Colonic mucosa (tissue), 4 donors: ENCODE measurements at regions not wholly inside any gene's neighbourhood (a gene's known extent, or its start where the extent isn't known, plus 50 kb on each side); places are given as distances from the start of the nearest gene placed in this dataset.

ENCODE experiments used
- DNase-seq: peaks from one replicate; pipeline ENCODE4 v3.0.0-alpha.2; 2020
- H3K27ac ChIP-seq: fragments of 200-600 bp; one replicate; pipeline ENCODE4 v1.8.0; 2021
- H3K27me3 ChIP-seq: fragments of 200-600 bp; one replicate; pipeline ENCODE4 v1.8.0; 2021
- H3K36me3 ChIP-seq: fragments of 200-600 bp; one replicate; pipeline ENCODE4 v1.8.0; 2021
- H3K4me1 ChIP-seq: fragments of 200-600 bp; one replicate; pipeline ENCODE4 v1.8.0; 2021; ENCODE audit warnings: mild to moderate bottlenecking
- H3K4me3 ChIP-seq: fragments of 200-600 bp; one replicate; pipeline ENCODE4 v1.8.0; 2021
- H3K9ac ChIP-seq, 2 donors: one replicate each; pipeline ENCODE4 v1.7.0; 2013; ENCODE audit warnings: control low read depth in 2 of 2, low read depth in 2 of 2, low read length in 2 of 2
- H3K9me3 ChIP-seq: fragments of 200-600 bp; one replicate; pipeline ENCODE4 v1.8.0; 2021
- intact Hi-C: fragments of 100-400 bp; cut with DNase I; formaldehyde crosslinking; loops from one replicate; pipeline ENCODE4 v1.14.1; 2022
- TF ChIP-seq, protein P1 (sequence below): fragments of 200-600 bp; IDR thresholded peaks from one replicate; pipeline ENCODE4 v1.8.0; 2022; ENCODE audit warnings: antibody characterized with exemption, mild to moderate bottlenecking
- donor health status: healthy.
- donor health status: DM: no; HTN: no; CAD: no.
- donor health status: DM: no; HTN: no; CAD: no.

- no peak overlapping the region for H3K4me3 ChIP-seq
- H3K4me1 ChIP-seq = no peaks in the 10 kb centered on the region
- intact Hi-C loops = no loop called here
- H3K9ac ChIP-seq = no peak overlapping the region
- H3K36me3 ChIP-seq = no peaks in the 10 kb centered on the region
- no peaks in the 10 kb centered on the region for H3K27me3 ChIP-seq
- no peak overlapping the region for H3K27ac ChIP-seq
- TF ChIP-seq, protein P1, sequence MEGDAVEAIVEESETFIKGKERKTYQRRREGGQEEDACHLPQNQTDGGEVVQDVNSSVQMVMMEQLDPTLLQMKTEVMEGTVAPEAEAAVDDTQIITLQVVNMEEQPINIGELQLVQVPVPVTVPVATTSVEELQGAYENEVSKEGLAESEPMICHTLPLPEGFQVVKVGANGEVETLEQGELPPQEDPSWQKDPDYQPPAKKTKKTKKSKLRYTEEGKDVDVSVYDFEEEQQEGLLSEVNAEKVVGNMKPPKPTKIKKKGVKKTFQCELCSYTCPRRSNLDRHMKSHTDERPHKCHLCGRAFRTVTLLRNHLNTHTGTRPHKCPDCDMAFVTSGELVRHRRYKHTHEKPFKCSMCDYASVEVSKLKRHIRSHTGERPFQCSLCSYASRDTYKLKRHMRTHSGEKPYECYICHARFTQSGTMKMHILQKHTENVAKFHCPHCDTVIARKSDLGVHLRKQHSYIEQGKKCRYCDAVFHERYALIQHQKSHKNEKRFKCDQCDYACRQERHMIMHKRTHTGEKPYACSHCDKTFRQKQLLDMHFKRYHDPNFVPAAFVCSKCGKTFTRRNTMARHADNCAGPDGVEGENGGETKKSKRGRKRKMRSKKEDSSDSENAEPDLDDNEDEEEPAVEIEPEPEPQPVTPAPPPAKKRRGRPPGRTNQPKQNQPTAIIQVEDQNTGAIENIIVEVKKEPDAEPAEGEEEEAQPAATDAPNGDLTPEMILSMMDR = no peak
- H3K9me3 ChIP-seq = no peaks in the 10 kb centered on the region
- DNase-seq = no peak
Measured at GRCh38 chr5:104172976-104173375, 610.4 kb upstream of the NUDT12 start.

DNA sequence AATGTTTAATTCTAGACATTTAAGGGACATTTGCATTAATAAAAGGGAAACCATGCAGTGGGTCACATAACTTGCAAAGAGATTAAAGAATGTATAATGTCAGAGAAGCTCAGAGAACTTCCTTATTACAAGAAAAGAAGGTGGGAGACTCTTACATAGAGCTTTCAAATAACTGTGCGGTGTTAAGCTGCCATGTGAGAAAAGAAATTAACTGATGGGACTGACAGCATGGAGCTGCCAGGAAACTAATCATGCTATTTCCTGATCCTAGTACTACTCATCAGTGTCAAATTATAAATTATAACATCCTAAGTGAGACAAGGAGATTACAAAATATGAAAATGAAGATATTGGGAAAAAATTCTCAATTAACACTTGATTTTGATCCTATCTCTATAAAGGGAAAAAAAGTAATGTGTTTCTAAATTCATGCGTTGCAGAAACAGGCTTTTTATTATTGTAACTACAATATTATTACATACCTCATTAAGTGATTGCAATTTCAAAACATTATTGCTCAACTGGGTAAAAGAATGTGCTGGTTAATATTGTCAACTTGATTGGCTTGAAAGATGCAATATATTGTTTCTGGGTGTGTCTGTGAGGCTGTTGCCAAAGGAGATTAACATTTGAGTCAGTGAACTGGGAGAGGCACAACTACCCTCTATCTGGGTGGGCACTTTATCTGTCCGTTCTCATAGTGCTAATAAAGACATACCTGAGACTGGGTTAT is 609.5 kb upstream of the NUDT12 start:
- no peaks in the 10 kb centered on the region for H3K9me3 ChIP-seq
- DNase-seq = no peak
- no peak overlapping the region for H3K9ac ChIP-seq
- no peak overlapping the region for H3K4me3 ChIP-seq
- no peaks in the 10 kb centered on the region for H3K4me1 ChIP-seq
- no peaks in the 10 kb centered on the region for H3K36me3 ChIP-seq
- no peaks in the 10 kb centered on the region for H3K27me3 ChIP-seq
- intact Hi-C loops = no loop called here
- TF ChIP-seq, protein P1 = no peak
- H3K27ac ChIP-seq = no peak overlapping the region

DNA sequence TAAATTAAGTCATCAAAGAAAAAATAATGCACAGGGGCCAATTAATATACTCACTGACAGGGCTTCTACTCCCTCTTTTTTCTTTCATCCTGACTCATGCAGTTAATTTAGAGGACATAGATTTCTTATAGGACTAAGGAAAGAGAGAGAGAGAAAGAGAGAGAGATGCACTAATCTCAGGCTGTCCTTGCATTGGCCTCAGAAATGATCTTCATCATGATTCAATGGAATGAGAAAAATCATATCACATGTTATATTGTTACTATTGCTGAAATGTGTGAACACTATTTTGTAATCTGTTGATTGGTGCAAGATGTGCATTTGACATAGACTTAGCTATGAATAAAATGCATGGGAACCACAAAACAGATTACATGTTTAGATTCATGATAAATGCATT is 608.3 kb upstream of the NUDT12 start:
- TF ChIP-seq, protein P1 = no peak
- H3K9me3 ChIP-seq = no peaks in the 10 kb centered on the region
- H3K36me3 ChIP-seq = no peaks in the 10 kb centered on the region
- H3K4me1 ChIP-seq = no peaks in the 10 kb centered on the region
- intact Hi-C loops = no loop called here
- H3K27ac ChIP-seq = no peak overlapping the region
- H3K9ac ChIP-seq = no peak overlapping the region
- DNase-seq = no peak
- no peaks in the 10 kb centered on the region for H3K27me3 ChIP-seq
- no peak overlapping the region for H3K4me3 ChIP-seq

DNA sequence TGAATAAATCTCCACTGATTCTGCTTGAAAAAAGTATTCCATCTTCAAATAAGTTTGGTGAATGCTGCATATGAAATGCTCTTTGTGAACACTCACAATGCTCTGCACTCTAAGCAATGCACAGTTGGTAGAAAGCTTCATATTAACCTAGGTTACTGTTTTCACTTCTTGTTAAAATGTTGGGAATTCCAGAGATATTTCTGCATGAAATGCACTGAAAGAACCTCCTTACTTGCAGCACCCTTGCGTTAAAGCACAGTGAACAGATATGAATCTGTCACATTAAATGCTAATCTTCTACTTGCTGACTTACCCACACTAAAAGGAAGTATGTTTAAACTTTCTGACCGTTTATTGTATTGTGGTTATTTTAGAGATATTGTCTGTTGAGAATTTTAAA is 584.1 kb upstream of the NUDT12 start:
- Histone ChIP-seq H3K4me1 (no peaks in the 10 kb centered on the region), H3K9ac (no peak overlapping the region), H3K36me3 (no peaks in the 10 kb centered on the region), H3K27ac (no peak overlapping the region), H3K27me3 (no peaks in the 10 kb centered on the region), H3K4me3 (no peak overlapping the region), H3K9me3 (no peaks in the 10 kb centered on the region)
- intact Hi-C loops = no loop called here
- no peak for DNase-seq
- TF ChIP-seq, protein P1 = no peak

GRCh38 chr5:104139840-104140239 is 577.3 kb upstream of the NUDT12 start:
- Histone ChIP-seq H3K4me1 (no peaks in the 10 kb centered on the region), H3K9ac (no peak overlapping the region), H3K27ac (no peak overlapping the region), H3K9me3 (no peaks in the 10 kb centered on the region), H3K36me3 (no peaks in the 10 kb centered on the region), H3K4me3 (no peak overlapping the region), H3K27me3 (no peaks in the 10 kb centered on the region)
- TF ChIP-seq, protein P1 = no peak
- intact Hi-C loops = no loop called here
- no peak for DNase-seq
